Pancreas (tissue), 10 donors: ENCODE measurements at regions not wholly inside any gene's neighbourhood (a gene's known extent, or its start where the extent isn't known, plus 50 kb on each side); places are given as distances from the start of the nearest gene placed in this dataset.
"Not testable (repeated sequence)": the region's sequence is repeated elsewhere in the genome, so short reads cannot be mapped to it uniquely, and the experiment has no call there.

Experiments used
- ATAC-seq, 4 donors: fragments of 200-7000 bp; cut with Tn5 transposase; one replicate each; pipeline versions ENCODE4 v1.8.0 to v1.9.1; 2020; ENCODE audit warnings: mild to moderate bottlenecking in 4 of 4, moderate library complexity in 4 of 4
- DNase-seq, 6 donors: peaks; one replicate each; pipeline ENCODE4 v3.0.0-alpha.2; 2020
- FAIRE-seq: peaks from 2 replicates; lab custom pipeline; 2012; peaks lifted over from hg19 to GRCh38; lab: Jason Lieb, UNC
- H3K27ac ChIP-seq, 4 donors: fragments of 200-600 bp; sonication (generic); 1 replicate in 3 of 4; 2 replicates in 1 of 4; pipeline versions ENCODE4 v1.5.0 to v1.8.0; 2020
- H3K27me3 ChIP-seq, 4 donors: fragments of 200-600 bp; one replicate each; pipeline ENCODE4 v1.8.0; 2021
- H3K36me3 ChIP-seq, 3 donors: fragments of 200-600 bp; sonication (generic) in 1 of 3; one replicate each; pipeline versions ENCODE4 v1.5.0 to v1.8.0; 2020 to 2021
- H3K4me1 ChIP-seq, 3 donors: fragments of 200-600 bp; one replicate each; pipeline ENCODE4 v1.8.0; 2021
- H3K4me3 ChIP-seq, 4 donors: fragments of 200-600 bp; sonication (generic) in 2 of 4; one replicate each; pipeline versions ENCODE4 v1.5.0 to v1.8.0; 2020 to 2021
- H3K9me3 ChIP-seq, 4 donors: fragments of 200-600 bp; one replicate each; pipeline ENCODE4 v1.8.0; 2021
- WGBS, 2 donors: extraction: QIAGEN DNeasy Blood & Tissue Kit; methylation state at CpG; one replicate each; pipeline ENCODE4 v1.1.7; 2013; 5-methylcytosine and 5-hydroxymethylcytosine counted together
- intact Hi-C, 3 donors: fragments of 100-400 bp; cut with DNase I; formaldehyde crosslinking; loops; one replicate each; pipeline versions ENCODE4 v1.11.1 to v1.14.2; 2022
- TF ChIP-seq, protein P1 (sequence below), 4 donors: fragments of 200-600 bp; sonication (generic) in 3 of 4; IDR thresholded peaks; one replicate each; pipeline versions ENCODE4 v1.5.0 to v1.8.0; 2021; ENCODE audit warnings: antibody characterized with exemption in 4 of 4
- donor health status: healthy with polysubstance abuse.
- donor health status: DM: no; HTN: no; CAD: no; lungs with moderate emphysema.
- donor health status: DM: no; HTN: no; CAD: no.
- donor health status: control.
- donor health status: control.
- donor health status: Bipolar disorder and iron deficiency.
- donor health status: DM: yes; HTN: yes; CAD: no.
- donor health status: DM: no; HTN: no; CAD: no.
- donor health status: DM: no; HTN: no; CAD: no.
- donor health status: DM: yes; HTN: yes; CAD: no.

DNA sequence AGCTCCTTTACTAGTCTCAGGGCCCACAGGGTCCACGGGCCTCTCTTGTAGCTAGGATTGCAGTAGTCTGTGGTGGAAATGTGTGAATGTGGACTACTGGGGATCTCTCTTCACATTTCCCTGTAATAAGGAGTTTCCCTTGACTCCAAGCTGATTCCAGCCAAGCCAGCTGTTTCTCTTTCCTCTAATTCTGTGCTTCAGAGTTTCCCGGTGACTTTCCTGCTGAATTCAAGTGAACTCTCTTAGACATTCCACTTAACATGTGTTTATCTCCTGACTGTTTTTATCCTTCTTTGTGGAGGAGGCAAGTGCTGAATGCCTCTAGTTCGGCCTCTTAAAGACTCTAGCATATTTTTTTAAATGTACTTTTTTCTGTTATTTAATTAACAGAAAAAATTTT lies 354.0 kb upstream of the RGS18 start:
- H3K27ac ChIP-seq = no peak overlapping the region
- intact Hi-C loops = no loop called here
- TF ChIP-seq, protein P1, sequence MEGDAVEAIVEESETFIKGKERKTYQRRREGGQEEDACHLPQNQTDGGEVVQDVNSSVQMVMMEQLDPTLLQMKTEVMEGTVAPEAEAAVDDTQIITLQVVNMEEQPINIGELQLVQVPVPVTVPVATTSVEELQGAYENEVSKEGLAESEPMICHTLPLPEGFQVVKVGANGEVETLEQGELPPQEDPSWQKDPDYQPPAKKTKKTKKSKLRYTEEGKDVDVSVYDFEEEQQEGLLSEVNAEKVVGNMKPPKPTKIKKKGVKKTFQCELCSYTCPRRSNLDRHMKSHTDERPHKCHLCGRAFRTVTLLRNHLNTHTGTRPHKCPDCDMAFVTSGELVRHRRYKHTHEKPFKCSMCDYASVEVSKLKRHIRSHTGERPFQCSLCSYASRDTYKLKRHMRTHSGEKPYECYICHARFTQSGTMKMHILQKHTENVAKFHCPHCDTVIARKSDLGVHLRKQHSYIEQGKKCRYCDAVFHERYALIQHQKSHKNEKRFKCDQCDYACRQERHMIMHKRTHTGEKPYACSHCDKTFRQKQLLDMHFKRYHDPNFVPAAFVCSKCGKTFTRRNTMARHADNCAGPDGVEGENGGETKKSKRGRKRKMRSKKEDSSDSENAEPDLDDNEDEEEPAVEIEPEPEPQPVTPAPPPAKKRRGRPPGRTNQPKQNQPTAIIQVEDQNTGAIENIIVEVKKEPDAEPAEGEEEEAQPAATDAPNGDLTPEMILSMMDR (IDR thresholded peaks at IDR 0.05) = no peak
- 75 to 80% methylated on average over 3 of the region's 3 CpGs for WGBS, 2 donors
- H3K9me3 ChIP-seq = no peaks in the 10 kb centered on the region
- FAIRE-seq = no peak
- DNase-seq = no peak
- no peaks in the 10 kb centered on the region for H3K27me3 ChIP-seq
- no peaks in the 10 kb centered on the region for H3K4me1 ChIP-seq
- no peaks in the 10 kb centered on the region for H3K36me3 ChIP-seq
- ATAC-seq = no peak
- H3K4me3 ChIP-seq = no peak overlapping the region

DNA sequence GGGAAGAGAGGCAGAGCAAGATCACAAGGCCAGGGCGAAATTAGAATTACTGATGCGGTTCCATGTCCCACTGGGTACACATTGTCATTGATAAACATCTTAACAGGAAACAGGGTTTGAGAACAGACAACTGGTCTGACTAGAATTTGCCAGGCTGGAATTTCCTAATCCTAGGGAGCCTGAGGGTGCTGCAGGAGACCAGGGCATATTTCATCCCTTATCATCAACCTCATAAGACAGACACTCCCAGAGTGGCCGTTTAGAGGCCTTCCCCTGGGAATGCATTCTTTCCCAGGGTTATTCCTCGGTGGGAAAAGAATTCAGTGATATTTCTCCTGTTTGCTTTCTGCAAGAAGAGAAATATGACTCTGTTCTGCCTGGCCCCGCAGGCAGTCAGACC lies 344.7 kb upstream of the RGS18 start:
- H3K4me3 ChIP-seq, intact Hi-C loops, ATAC-seq, H3K27me3 ChIP-seq, DNase-seq, H3K4me1 ChIP-seq, FAIRE-seq, H3K9me3 ChIP-seq, H3K27ac ChIP-seq, H3K36me3 ChIP-seq: not testable (repeated sequence)
- WGBS, 2 donors = 65% methylated on average over 5 of the region's 5 CpGs

- no peak for DNase-seq
- no peak overlapping the region for H3K27ac ChIP-seq
- no peak for FAIRE-seq
- no peak overlapping the region for H3K4me3 ChIP-seq
- no peaks in the 10 kb centered on the region for H3K27me3 ChIP-seq
- WGBS, 2 donors = 75 to 87% methylated on average over 1 of the region's 1 CpG
- H3K9me3 ChIP-seq = no peaks in the 10 kb centered on the region
- TF ChIP-seq, protein P1 (IDR thresholded peaks at IDR 0.05) = no peak
- intact Hi-C loops = no loop called here
- H3K4me1 ChIP-seq = no peaks in the 10 kb centered on the region
- ATAC-seq = no peak
- no peaks in the 10 kb centered on the region for H3K36me3 ChIP-seq
Measured at GRCh38 chr1:191818198-191818597, 340.1 kb upstream of the RGS18 start.

DNA sequence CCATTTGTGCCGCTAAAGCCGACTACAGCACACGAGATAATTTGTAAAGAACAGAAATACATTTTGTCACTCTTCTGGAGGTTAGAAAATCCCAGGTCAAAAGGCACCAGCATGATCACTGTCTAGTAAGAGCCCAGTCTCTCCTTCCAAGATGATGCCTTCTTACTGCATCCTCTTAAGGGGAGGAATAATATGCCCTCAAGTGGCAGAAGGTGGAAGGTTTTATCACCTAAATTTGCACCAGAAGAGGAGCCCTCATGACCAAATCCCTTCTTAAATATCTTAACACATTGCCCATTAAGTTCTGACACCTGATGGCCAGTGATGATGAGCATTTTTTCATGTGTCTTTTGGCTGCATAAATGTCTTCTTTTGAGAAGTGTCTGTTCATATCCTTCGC lies 326.7 kb upstream of the RGS18 start:
- ATAC-seq = no peak
- H3K4me3 ChIP-seq = no peak overlapping the region
- 39 to 42% methylated on average over 4 of the region's 4 CpGs for WGBS, 2 donors
- TF ChIP-seq, protein P1 (IDR thresholded peaks at IDR 0.05) = no peak
- no peak for FAIRE-seq
- no peaks in the 10 kb centered on the region for H3K4me1 ChIP-seq
- no peak overlapping the region for H3K27ac ChIP-seq
- H3K9me3 ChIP-seq = no peaks in the 10 kb centered on the region
- intact Hi-C loops = no loop called here
- H3K27me3 ChIP-seq = no peaks in the 10 kb centered on the region
- H3K36me3 ChIP-seq = no peaks in the 10 kb centered on the region
- no peak for DNase-seq

- no peak for FAIRE-seq
- TF ChIP-seq, protein P1 (IDR thresholded peaks at IDR 0.05) = no peak
- Histone ChIP-seq H3K36me3 (no peaks in the 10 kb centered on the region), H3K4me3 (no peak overlapping the region), H3K27ac (no peak overlapping the region), H3K4me1 (no peaks in the 10 kb centered on the region), H3K27me3 (no peaks in the 10 kb centered on the region), H3K9me3 (no peaks in the 10 kb centered on the region)
- no peak for DNase-seq
- intact Hi-C loops = no loop called here
- ATAC-seq = no peak
- 46 to 65% methylated on average over 2 of the region's 2 CpGs for WGBS, 2 donors
Measured at GRCh38 chr1:191839891-191840290, 318.4 kb upstream of the RGS18 start.
